Cardiac muscle cell (in vitro differentiated cells and primary cell): ENCODE measurements at regions not wholly inside any gene's neighbourhood (a gene's known extent, or its start where the extent isn't known, plus 50 kb on each side); places are given as distances from the start of the nearest gene placed in this dataset.

Experiments
- DNase-seq, 2 donors: peaks; one replicate each; pipeline versions ENCODE4 v3.0.0 to v3.0.0-alpha.2; 2010 to 2017; ENCODE audit warnings: low read depth in 1 of 2, low spot score in 1 of 2
- H3K27ac ChIP-seq: fragments of 200-600 bp; sonication (generic); 2 replicates; pipeline ENCODE4 v1.5.1; 2016
- H3K27me3 ChIP-seq: fragments of 200-600 bp; sonication (generic); 2 replicates; pipeline ENCODE4 v1.6.0; 2016; ENCODE audit warnings: control low read depth
- H3K36me3 ChIP-seq: fragments of 200-600 bp; sonication (generic); 2 replicates; pipeline ENCODE4 v1.5.1; 2016; ENCODE audit warnings: control low read depth
- H3K4me1 ChIP-seq: fragments of 200-600 bp; sonication (generic); 2 replicates; pipeline ENCODE4 v1.8.1; 2017; ENCODE audit warnings: low read depth, mild to moderate bottlenecking, mixed run types
- H3K4me3 ChIP-seq: fragments of 200-600 bp; sonication (generic); 2 replicates; pipeline ENCODE4 v1.5.1; 2016; ENCODE audit warnings: mild to moderate bottlenecking
- H3K9me3 ChIP-seq: fragments of 200-600 bp; sonication (generic); 2 replicates; pipeline ENCODE4 v1.5.1; 2017; ENCODE audit warnings: low read depth, mild to moderate bottlenecking, control low read depth
- TF ChIP-seq, protein P1 (sequence below): IDR thresholded peaks from 2 replicates; pipeline ENCODE4 v1.5.1; 2012; ENCODE audit warnings: low read depth, mild to moderate bottlenecking, low read length

DNA sequence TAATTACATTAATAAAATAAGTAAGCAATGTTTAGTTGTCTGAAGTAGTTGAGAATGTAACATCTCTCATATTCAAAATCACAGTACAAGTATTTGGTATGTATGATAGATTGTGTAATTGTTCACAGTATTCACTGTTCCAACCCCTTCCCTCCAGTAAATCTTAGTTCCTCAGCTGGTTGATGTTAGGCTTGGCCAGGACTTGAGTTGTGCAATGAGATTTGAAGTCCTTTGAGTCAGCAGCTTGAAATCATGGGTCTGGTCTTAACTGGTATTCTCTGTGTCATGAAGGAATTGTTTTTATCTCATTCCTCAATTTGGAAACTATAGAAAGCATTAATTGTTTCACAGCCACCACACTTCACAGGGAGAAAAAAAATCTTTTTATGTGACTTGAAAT is 477.1 kb downstream of the FSCB start:
- Histone ChIP-seq H3K4me3 (no peak overlapping the region), H3K27ac (no peak overlapping the region), H3K36me3 (no peaks in the 10 kb centered on the region), H3K9me3 (no peaks in the 10 kb centered on the region), H3K27me3 (no peaks in the 10 kb centered on the region), H3K4me1 (no peaks in the 10 kb centered on the region)
- TF ChIP-seq, protein P1, sequence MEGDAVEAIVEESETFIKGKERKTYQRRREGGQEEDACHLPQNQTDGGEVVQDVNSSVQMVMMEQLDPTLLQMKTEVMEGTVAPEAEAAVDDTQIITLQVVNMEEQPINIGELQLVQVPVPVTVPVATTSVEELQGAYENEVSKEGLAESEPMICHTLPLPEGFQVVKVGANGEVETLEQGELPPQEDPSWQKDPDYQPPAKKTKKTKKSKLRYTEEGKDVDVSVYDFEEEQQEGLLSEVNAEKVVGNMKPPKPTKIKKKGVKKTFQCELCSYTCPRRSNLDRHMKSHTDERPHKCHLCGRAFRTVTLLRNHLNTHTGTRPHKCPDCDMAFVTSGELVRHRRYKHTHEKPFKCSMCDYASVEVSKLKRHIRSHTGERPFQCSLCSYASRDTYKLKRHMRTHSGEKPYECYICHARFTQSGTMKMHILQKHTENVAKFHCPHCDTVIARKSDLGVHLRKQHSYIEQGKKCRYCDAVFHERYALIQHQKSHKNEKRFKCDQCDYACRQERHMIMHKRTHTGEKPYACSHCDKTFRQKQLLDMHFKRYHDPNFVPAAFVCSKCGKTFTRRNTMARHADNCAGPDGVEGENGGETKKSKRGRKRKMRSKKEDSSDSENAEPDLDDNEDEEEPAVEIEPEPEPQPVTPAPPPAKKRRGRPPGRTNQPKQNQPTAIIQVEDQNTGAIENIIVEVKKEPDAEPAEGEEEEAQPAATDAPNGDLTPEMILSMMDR, result no peak
- DNase-seq, result peak in 1 of 2 donors; percentile 88

DNA sequence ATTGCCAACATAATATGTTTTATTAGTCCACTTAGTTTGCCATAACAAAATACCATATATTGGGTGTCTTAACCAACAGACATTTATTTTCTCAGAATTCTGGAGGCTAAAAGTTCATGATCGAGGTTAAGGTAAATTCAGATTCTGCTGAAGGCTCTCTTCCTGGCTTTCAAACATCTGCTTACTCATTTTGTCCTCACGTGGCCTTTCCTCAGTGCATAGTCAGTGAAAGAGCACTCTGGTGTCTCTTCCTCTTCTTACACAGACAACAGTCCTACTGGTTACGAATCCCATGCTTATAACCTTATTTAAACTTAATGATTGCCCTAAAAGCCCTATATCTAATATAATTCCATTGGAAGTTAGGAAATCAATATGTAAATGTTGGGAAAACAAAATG is 479.7 kb downstream of the FSCB start:
- H3K27ac ChIP-seq, result no peak overlapping the region
- DNase-seq, result no peak
- no peak overlapping the region for H3K4me3 ChIP-seq
- no peaks in the 10 kb centered on the region for H3K4me1 ChIP-seq
- no peaks in the 10 kb centered on the region for H3K27me3 ChIP-seq
- H3K36me3 ChIP-seq, result no peaks in the 10 kb centered on the region
- TF ChIP-seq, protein P1, result no peak
- no peaks in the 10 kb centered on the region for H3K9me3 ChIP-seq

DNA sequence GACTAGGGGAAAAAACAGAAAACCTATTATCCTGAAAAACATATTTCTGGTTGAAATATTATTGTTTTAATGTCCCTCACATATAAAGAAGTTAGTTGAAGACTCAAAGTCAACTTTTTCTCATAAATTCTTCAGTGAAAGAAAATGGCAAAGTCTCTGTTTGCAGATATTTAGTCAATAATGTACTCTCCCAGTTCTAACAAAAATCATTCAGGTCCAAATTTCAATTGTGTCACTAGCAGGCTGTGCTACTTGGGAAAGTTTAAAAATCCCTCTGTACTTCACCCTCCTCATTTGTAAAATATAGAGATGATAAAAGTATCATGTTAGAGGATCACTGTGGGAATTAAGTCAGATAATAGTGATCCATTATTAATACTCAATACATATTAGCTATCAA is 496.5 kb downstream of the FSCB start:
- Histone ChIP-seq H3K36me3 (no peaks in the 10 kb centered on the region), H3K27me3 (no peaks in the 10 kb centered on the region), H3K4me3 (no peak overlapping the region), H3K4me1 (no peaks in the 10 kb centered on the region), H3K27ac (no peak overlapping the region), H3K9me3 (no peaks in the 10 kb centered on the region)
- no peak for DNase-seq
- TF ChIP-seq, protein P1, result no peak

DNA sequence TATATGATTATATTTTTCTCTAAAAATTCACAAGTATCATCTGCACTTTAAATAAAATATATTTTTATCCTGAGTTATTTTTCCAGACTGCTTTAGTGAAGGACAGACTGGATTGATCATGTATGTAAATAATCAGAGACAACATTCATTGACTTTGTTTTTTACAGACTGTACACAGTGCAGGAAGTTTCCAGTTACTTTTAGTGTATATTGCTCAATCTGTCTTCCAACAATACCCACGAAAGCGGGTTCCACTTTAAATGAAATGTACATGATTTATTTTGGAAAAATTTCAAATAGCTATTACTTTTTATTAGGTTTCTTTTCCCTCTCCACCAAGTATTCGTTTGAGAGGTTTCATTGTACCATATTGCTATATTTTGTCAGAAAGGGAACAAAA is 497.0 kb downstream of the FSCB start:
- Histone ChIP-seq H3K4me3 (no peak overlapping the region), H3K4me1 (no peaks in the 10 kb centered on the region), H3K27me3 (no peaks in the 10 kb centered on the region), H3K9me3 (no peaks in the 10 kb centered on the region), H3K36me3 (no peaks in the 10 kb centered on the region), H3K27ac (no peak overlapping the region)
- no peak for DNase-seq
- TF ChIP-seq, protein P1, result no peak

DNA sequence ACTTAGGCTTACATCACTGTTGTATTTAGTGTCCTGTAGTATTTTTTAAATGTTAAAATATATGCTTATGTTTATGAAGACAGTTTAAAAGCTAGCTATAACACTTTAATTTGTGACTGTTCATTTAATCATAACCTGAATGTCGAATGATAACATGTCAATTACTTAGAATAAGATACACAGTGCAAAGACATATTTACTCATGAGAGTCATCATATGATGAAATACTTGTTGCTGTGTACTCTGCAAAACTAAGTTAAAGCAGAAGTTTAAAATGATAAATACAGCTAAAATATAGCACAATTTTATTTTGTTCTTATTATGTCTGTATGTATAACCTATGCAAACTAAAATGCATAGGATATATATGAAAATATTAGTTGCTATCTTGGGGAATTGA is 497.4 kb downstream of the FSCB start:
- no peak for DNase-seq
- TF ChIP-seq, protein P1, result no peak
- Histone ChIP-seq H3K27ac (no peak overlapping the region), H3K27me3 (no peaks in the 10 kb centered on the region), H3K9me3 (no peaks in the 10 kb centered on the region), H3K4me3 (no peak overlapping the region), H3K4me1 (no peaks in the 10 kb centered on the region), H3K36me3 (no peaks in the 10 kb centered on the region)

DNA sequence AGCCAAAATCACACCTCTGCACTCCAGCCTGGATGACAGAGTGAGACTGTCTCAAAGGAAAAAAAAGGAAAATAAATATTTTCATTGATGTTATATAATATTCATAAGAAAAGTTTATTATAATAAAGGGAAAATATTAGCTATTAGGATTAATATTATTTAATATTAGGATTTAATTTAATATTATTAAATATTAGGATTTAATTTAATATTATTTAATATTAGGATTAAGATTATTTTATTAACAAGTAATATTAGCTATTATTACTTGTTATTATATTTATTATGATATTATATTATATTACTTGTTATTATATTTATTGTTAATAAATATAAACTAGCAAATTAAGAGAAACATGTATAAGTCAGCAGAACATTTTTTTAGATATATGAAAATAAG is 518.1 kb downstream of the FSCB start:
- Histone ChIP-seq H3K9me3 (no peaks in the 10 kb centered on the region), H3K36me3 (no peaks in the 10 kb centered on the region), H3K4me1 (no peaks in the 10 kb centered on the region), H3K27ac (no peak overlapping the region), H3K27me3 (no peaks in the 10 kb centered on the region), H3K4me3 (no peak overlapping the region)
- DNase-seq, result no peak
- TF ChIP-seq, protein P1, result no peak
